ENCODE measurements at regions not wholly inside any gene's neighbourhood (a gene's known extent, or its start where the extent isn't known, plus 50 kb on each side); places are given as distances from the start of the nearest gene placed in this dataset.
A peak's percentile ranks its signal among the peaks of the same experiment; 100 is the strongest.

DNA sequence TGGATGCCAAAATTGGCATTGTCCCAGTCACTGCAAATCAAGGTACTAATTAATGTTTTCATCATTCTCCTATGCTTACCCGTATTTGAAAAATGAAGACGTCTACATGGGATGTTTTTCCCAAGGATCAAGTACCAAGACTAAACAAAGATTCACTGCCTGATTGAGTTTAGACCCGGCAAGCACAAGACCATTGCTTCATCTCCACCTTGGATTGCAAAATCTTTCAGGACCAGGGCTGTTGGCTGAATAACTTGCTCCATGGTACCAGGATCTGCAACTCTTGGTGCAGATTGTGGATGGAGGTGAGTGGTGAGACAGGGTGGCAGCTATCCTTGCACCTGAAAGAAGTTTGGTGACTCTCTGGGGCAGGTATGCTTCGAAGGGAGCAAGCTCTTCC is 122.5 kb upstream of the ETS2 start:
- H3K36me3 ChIP-seq (ENCODE audit: control insufficient read depth, insufficient read depth, low read length): no peaks in the 10 kb centered on the region
- intact Hi-C loops (cut with micrococcal nuclease) (no loop called here), in situ Hi-C loops (cut with MboI) (no loop called here)
- H2AFZ ChIP-seq (ENCODE audit: low read depth, low read length): no peak overlapping the region
- H3K9me3 ChIP-seq (replicated peaks; ENCODE audit: control insufficient read depth, insufficient read depth, low read depth, low read length): no peaks in the 10 kb centered on the region
- H4K20me1 ChIP-seq (replicated peaks; ENCODE audit: control insufficient read depth, insufficient read depth, low read length): no peaks in the 10 kb centered on the region
- peaks cover 0 to 15% of the 10 kb centered on the region in 2 experiments; a peak in 2 of 5 replicates for H3K27me3 ChIP-seq (ENCODE audit: control insufficient read depth in 2 of 2, insufficient read depth in 2 of 2, low read length in 2 of 2)
- FAIRE-seq (no peak), DNase-seq (ENCODE audit: extremely low read depth in 1 of 4, low spot score in 3 of 4) (no peak), ATAC-seq (no peak)
- TF ChIP-seq CEBPB (tag; IDR thresholded peaks at IDR 0.05): peak; percentile 82
- no peak for TF ChIP-seq PML (IDR thresholded peaks at IDR 0.05; ENCODE audit: low read length)
- no peak for TF ChIP-seq JUND (IDR thresholded peaks at IDR 0.05; ENCODE audit: borderline replicate concordance, low read depth, low read length)
- no peak for TF ChIP-seq JUND (tag; IDR thresholded peaks at IDR 0.05; ENCODE audit: borderline replicate concordance, low read depth, low read length)
- no peak for TF ChIP-seq TOE1 (IDR thresholded peaks at IDR 0.05; ENCODE audit: borderline replicate concordance)
- TF ChIP-seq TOE1 (CRISPR knock-in tag; IDR thresholded peaks at IDR 0.05; ENCODE audit: borderline replicate concordance, low read depth): no peak
- TF ChIP-seq CEBPG (CRISPR knock-in tag; IDR thresholded peaks at IDR 0.05): no peak
- peak; percentile 67 to 79 for TF ChIP-seq CEBPG (tag; conservative IDR thresholded peaks at IDR 0.05 in 1 of 2, IDR thresholded peaks at IDR 0.05 in 1 of 2)
- H3K4me3 ChIP-seq: no peak overlapping the region
- ChIA-PET POLR2A (interaction anchor here (0.8 to 1.4 kb wide), 2 partner anchors 15 to 1694 kb away, joined by 3 to 4 read pairs; no protein-coding TSS in a partner anchor), CTCF (ENCODE audit: low intra/inter-chr PET ratio) (no interaction called here)
- H3K4me1 ChIP-seq (replicated peaks in 1 of 2; ENCODE audit: control insufficient read depth in 2 of 2, insufficient read depth in 2 of 2, low read length in 2 of 2): no peaks in the 10 kb centered on the region
- no TSS peak for BruUV-seq (replicated peaks)
- no peaks in the 10 kb centered on the region for H3K9me1 ChIP-seq (ENCODE audit: control insufficient read depth, insufficient read depth, low read length)
- 0% methylated on average over 4 of the region's 4 CpGs for WGBS (ENCODE audit: insufficient coverage, low coverage, missing lambda C conversion rate)
- no peak overlapping the region for H3K27ac ChIP-seq (ENCODE audit: extremely low read depth, low read depth, low read length)
- H3K9ac ChIP-seq (ENCODE audit: insufficient read depth in 1 of 2, low read depth in 2 of 2, low read length in 2 of 2): no peak overlapping the region
- H3K4me2 ChIP-seq (ENCODE audit: insufficient read depth, low read length): no peak overlapping the region
- H3K79me2 ChIP-seq (ENCODE audit: control insufficient read depth, insufficient read depth, low read length): no peaks in the 10 kb centered on the region
